Effector CD4-positive, alpha-beta T cell (primary cell): ENCODE measurements at regions not wholly inside any gene's neighbourhood (a gene's known extent, or its start where the extent isn't known, plus 50 kb on each side); places are given as distances from the start of the nearest gene placed in this dataset.

Experiments
- DNase-seq: peaks from one replicate; pipeline ENCODE4 v3.0.0-alpha.2; 2020

- no peak for DNase-seq
These were observed 203.5 kb upstream of the TSHZ2 start for GRCh38 chr20:52768694-52769093.

- no peak for DNase-seq
These were observed 205.3 kb upstream of the TSHZ2 start for GRCh38 chr20:52766645-52767435.

- DNase-seq: no peak
These were observed 208.8 kb upstream of the TSHZ2 start for GRCh38 chr20:52763321-52763853.

- DNase-seq: no peak
These were observed 210.3 kb upstream of the TSHZ2 start for GRCh38 chr20:52761867-52762266.

- no peak for DNase-seq
These were observed 211.4 kb upstream of the TSHZ2 start for GRCh38 chr20:52760791-52761190.

GRCh38 chr20:52757411-52757810, 214.7 kb upstream of the TSHZ2 start:
- DNase-seq: no peak

GRCh38 chr20:52755744-52756143, 216.4 kb upstream of the TSHZ2 start:
- no peak for DNase-seq

GRCh38 chr20:52754366-52754765, 217.8 kb upstream of the TSHZ2 start:
- no peak for DNase-seq

GRCh38 chr20:52752023-52752422, 220.1 kb upstream of the TSHZ2 start:
- no peak for DNase-seq

- DNase-seq: no peak
These were observed 220.6 kb upstream of the TSHZ2 start for GRCh38 chr20:52751571-52751970.

GRCh38 chr20:52749938-52750337, 222.2 kb upstream of the TSHZ2 start:
- no peak for DNase-seq

- DNase-seq: no peak
These were observed 223.2 kb upstream of the TSHZ2 start for GRCh38 chr20:52748990-52749389.

GRCh38 chr20:52748285-52748932, 223.7 kb upstream of the TSHZ2 start:
- DNase-seq: no peak

GRCh38 chr20:52747845-52748284, 224.3 kb upstream of the TSHZ2 start:
- DNase-seq: no peak

- no peak for DNase-seq
These were observed 225.4 kb upstream of the TSHZ2 start for GRCh38 chr20:52746770-52747169.

GRCh38 chr20:52746190-52746589, 226.0 kb upstream of the TSHZ2 start:
- no peak for DNase-seq

- no peak for DNase-seq
These were observed 227.7 kb upstream of the TSHZ2 start for GRCh38 chr20:52744441-52744840.

- DNase-seq: no peak
These were observed 234.1 kb upstream of the TSHZ2 start for GRCh38 chr20:52738081-52738480.

GRCh38 chr20:52736507-52736906, 235.7 kb upstream of the TSHZ2 start:
- DNase-seq: no peak

GRCh38 chr20:52731093-52731492, 241.1 kb upstream of the TSHZ2 start:
- DNase-seq: no peak

- no peak for DNase-seq
These were observed 244.3 kb upstream of the TSHZ2 start for GRCh38 chr20:52727740-52728456.

- no peak for DNase-seq
These were observed 247.6 kb upstream of the TSHZ2 start for GRCh38 chr20:52724541-52724940.

GRCh38 chr20:52722926-52723688, 249.1 kb upstream of the TSHZ2 start:
- DNase-seq: no peak
